ENCODE measurements at regions not wholly inside any gene's neighbourhood (a gene's known extent, or its start where the extent isn't known, plus 50 kb on each side); places are given as distances from the start of the nearest gene placed in this dataset.

DNA sequence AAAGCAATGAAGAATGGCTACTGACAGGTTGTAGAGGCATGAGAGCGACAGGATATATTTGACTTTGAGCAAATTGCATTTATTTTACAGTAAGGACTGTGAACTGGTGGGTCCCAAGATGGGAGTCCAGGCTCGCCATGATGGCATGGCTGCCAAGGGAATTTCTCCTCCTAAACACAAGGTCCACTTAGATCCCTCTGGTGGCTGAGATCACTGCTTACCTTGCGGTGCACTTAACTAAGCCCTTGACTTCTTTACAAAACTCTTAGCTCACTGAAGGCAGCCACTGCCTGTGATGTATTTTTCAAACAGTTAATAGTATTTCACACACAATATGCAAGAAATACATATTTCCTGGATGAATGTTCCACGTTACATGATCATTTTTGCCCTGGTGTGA, 50.3 kb upstream of the SORBS2 start:
- no peak for DNase-seq

DNA sequence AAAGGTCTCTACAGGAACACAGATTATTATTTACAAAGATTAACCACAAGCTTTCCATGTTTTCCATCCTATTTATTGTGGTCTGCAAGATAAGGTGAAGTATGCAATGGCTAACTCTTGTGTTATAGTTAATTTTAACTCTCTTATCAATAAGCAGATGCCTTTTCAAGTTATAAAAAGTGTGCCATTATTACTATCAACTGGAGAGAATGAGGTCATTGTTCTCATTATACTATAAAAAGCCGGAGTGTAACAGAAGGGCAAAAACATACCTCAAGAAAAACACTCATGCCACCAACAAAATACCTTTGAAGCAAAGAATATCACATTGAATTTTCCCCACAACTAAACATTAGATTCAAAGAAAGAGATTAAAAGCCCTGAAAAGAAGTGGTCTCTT, 52.0 kb upstream of the SORBS2 start:
- DNase-seq, result no peak

DNA sequence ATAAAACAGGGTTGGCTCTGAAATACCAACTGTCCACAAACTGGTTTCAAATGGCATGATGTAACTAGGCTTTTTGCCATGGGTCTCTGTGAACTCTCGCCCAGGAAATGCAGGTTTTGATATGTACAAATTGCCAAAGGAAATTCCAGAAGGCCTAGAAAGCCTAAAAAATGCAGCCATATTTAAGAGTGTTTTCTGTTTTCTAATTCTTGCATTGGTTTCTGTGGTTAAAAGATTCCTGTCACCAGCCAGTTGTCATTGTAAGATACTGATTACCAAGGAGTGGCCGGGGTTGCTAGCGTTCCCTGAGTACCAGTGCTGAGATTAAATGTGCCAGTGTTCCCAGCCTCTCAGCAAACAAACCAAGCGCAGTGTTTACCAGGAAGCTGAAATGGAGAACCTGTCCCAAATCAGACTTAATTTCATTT, 53.9 kb upstream of the SORBS2 start:
- DNase-seq, result no peak

DNA sequence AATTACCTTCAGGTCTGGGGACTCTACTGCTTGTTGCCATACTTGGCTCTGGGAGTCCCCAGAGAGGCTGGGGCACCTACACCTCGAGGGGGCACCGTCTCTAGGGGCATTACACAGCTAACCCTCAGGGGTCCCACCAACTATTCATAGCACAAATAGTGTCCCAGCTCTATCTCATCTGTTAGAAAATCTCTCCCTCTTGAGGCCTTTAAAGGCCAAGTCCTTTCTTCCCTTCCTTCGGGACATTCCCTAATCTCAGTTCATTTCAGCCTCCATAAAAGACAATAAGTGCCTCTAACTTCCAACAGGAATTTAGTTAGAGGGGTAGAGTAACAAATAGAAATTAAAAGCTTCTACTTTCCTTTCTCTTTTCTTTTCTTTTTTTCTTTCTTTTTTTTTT, 55.8 kb upstream of the SORBS2 start:
- no peak for DNase-seq

DNA sequence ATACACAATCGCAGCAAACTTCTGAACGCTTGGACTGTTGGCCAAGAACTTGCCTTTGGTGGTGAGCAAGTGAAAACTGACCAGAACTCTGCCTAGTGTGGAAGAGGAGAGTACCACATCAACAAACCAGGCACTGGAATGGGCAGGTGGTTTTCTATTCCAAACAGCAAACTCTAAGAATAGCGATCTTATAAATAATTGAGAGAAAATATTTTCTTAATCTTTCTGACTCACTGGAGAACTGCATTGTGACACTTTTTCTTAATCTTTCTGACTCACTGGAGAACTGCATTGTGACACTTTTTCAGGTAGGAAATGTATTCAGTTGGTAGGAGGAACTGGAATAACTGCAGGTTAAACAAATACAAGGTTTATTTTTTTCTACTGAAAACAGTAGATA, 57.0 kb upstream of the SORBS2 start:
- no peak for DNase-seq

DNA sequence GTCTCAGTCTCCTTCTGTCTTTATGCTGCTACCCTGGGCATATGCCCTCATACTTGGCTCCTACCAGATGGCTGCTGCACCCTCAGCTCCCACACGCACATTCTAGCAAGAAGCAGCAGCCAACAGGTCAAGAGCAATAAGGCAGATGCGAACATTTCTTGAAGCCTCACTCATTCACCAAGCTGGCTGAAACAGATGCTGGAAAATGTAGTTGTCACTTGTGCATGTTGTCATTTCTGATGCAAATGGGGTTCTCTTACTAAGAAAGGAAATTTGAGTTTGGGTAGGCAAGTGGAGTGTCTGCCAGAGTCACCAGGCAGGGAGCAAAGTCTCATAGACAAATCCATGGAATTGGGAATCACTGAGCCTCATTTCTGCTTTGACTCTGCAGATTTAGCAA, 57.4 kb upstream of the SORBS2 start:
- no peak for DNase-seq

DNA sequence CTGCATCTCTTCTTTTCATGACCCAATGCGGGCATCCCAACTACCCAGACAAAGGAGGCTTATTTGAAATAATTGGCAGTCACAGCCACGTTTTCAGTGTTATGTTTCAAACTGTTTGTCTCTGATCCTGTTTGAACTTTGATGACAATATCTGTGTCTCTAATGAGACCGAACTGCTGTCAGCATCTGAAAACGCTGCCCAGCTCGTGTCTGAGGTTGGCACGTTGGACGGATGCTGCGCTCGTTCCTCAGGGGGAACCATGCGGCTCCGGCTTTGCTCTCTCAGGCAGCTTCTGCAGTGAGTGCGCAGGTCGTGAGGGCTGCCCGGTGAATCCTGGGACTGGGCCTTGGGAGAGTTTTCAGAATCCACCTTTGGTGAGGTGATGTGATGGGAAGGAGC, 58.4 kb upstream of the SORBS2 start:
- DNase-seq, result no peak

DNA sequence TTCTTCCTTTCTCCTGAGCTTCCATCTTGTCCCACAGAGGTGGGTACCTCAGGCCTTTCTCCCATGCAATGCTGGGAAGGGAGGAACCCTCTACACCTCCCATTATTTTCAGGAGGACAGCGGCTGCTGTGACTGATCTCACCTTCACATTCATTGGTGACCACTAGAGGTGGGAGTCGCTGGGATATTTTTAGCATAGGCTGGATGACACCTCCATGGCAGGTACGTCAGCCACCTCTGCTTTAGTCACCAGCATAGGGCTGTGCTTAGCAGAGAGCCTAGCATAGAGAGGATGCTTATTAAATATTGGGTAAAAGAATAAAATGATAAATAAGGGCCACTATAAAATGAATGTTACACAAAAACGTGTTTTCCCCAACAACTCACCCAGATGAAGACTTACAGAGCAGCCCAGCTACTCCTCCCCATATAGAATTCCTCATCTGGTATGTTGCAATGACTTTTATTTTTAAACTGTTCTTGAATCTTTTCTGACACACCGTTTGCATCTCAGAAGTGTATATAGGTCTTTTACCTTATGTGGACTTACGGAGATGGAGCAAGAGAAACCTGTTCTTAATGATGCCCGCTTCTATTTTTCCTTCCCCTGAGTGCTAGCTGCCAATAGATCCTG, 60.9 kb upstream of the SORBS2 start:
- no peak for DNase-seq

DNA sequence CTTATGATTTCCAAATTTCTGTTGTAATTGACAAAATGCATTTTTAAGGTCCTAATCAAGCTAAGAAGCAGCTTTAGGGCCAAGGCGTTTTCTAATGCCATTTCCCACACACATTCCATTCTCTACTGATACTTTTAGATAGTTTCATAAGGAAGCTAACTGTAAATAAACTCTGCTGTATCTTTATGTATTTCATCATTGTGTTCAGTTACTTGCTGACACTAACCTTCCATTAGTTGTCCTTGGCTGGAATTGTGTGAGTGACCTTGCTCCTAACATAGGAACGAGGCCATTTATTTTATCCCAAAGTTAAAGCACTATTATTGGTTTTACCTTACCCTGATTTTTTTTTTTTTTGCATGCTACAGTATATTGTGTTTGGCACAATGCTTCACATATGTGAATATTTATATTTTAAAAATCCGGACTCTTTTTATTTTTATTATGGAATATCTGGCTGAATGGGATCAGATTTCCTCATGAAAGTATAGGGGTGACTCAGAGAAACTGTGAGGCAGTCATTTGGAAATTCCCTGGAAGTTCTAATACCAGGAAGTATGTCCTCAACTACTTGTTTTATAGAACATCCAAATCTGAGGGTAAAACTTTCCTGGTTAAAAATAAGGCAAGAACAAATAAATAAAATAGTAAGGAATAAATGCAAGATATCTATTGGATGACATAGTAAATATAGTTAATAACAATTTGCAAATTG, 62.7 kb upstream of the SORBS2 start:
- DNase-seq, result no peak

DNA sequence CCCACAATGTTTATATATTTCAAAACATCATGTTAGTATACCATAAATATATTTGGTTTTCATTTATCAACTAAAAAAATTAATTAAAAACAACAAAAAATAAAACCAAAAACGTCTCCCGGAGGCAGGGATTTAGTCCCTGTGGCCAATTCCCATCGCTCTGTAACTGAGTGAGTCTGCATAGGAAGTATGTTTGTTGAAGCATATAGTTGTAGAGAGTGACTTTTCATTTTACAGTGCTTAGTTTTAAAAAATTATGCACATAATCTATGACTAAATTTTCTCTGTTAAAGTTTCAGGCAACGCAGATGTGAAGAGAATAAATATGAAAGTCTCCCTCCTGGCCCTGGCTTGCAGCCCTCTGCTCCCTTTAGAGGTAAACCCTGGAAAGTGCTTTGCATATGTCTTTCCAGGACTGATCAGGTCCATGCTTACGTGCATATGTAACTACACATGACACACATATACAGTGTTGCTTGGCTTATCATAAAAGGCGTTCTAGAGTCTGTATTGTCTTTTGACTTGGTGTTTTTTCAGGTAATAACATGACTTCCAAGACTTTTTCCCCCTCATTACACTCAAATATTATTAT, 63.4 kb upstream of the SORBS2 start:
- DNase-seq, result no peak

DNA sequence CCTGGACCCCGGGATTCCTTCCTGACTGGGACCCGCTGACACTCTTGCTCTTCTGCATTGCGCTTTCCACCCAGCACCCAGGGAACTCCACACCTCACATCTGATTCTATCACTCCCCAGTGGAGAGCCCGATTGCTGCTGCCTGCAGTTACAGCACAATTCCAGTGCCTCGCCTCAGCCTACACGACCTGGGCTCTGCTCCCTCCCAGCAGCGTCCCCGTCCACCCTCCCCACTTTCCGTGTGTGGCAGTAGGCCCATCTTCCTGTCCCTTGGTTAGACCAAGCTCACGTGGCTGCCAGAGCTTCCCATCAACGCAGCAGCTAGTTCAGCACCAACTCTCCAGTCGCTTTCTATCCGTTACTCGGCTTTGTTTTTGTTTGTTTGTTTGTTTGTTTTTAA, 66.6 kb upstream of the SORBS2 start:
- no peak for DNase-seq

DNA sequence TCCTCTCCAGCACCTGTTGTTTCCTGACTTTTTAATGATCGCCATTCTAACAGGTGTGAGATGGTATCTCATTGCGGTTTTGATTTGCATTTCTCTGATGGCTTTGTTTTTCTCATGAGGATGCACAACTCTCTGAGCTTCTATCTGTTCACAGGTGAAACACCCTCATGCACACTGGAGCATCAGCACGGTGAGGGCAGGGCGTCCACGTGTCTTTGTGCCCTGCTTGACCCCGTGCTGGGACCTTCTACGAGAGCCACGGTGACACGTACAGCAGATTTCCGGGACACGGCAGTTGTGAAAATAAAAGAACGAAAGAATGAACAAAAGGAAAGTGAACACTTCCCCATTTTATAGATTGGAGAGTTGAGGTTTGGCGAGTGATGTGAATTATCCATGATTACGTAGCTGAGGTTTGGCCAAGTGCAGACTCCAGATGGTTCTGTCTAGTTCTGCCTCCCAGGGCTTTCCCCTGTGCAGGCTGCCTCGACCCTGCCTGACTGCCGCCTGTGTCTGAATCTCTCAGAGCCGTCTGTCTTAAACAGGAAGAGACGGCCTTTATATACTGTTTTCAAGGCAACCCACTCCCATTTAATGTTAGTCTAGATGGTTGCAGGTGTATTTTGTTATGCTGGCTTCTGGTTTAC, 67.8 kb upstream of the SORBS2 start:
- no peak for DNase-seq

DNA sequence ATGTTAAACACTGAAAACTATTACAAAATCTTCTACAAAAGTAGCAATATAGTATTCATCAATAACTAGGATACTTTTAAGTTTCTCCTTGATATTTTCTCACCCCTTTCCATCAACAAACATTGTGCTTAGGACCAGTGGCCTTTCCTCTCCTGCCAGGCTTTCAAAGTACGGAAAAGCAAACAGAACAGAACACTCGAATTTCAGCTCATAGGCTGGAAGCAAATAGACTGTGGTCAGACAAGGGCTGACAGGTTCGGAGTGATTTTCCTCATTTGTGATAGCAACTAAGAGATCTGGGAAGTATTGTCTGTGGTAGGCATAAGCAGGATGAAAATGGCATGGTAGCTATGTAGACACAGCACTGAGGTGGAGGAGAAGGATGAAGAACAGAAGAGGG, 68.6 kb upstream of the SORBS2 start:
- DNase-seq, result no peak

DNA sequence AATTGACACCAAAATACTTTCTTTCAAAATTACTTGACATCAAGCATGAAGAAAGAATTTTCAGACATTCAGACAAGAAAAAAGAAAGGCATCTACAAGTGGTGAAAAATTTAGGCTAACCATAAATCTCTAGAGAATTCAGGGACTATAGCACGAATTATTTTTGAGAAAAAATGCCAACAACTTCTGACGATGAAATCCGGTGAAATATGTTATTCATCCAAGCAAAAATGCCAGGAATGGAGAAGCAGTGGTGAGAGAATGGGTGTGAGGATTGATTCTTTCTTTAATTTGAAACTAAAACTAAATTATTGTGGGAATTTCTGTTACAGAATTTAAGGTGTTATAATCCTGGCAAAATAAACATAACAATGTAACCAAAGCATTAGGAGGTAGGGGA, 69.4 kb upstream of the SORBS2 start:
- no peak for DNase-seq

DNA sequence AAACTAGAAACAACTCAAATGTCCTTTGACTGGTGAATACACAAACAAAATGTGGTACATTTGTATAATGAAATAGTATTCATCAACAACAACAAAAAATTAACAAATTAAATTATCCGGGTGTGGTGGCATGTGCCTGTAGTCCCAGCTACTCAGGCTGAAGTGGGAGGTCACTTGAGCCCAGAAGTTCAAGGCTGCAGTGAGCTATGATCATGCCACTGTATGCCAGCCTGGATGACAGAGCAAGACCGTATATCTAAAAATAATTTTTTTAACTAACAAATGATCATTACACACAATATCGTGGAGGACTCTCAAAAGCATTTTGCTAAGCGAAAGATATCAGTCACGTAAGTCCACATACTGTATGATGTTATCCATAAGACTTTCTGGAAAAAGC, 71.6 kb upstream of the SORBS2 start:
- no peak for DNase-seq

DNA sequence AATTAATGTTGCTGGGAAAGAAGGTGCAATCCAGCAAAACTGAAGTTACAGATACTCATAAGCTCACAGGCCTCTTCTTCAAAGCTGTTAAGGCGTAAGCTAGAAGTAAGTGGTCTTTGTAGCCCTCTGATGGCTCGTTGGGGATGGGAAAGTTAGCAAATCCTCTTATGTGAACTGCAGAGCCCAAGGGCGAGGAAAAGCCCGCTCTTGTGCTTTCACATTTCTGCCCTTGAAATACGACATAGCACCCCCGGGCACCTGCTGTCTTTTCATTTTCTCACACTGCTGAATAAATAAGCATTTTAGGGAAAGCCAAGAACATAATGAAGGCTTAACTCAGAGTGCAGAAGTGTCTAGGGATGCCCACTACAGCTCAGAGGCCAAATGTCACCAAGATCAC, 73.1 kb upstream of the SORBS2 start:
- DNase-seq, result no peak

DNA sequence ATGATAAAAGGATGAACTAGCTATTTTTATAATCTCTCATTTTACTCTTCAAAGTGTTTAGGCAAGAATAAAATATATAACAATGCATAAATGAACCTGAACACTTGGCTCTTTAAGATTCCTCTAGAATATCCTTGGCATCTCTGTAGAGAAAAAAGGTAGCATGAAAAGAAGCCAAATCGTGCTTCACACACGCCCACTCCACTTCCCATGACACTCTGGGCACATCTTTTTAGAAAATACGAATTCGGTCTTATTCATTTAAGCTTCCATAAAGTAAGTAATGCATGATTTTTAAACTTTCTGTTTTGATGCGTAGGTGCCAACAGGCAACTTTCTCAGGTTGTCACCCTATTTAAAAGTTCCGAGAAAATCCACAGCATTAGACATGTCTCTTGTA, 73.6 kb upstream of the SORBS2 start:
- no peak for DNase-seq

DNA sequence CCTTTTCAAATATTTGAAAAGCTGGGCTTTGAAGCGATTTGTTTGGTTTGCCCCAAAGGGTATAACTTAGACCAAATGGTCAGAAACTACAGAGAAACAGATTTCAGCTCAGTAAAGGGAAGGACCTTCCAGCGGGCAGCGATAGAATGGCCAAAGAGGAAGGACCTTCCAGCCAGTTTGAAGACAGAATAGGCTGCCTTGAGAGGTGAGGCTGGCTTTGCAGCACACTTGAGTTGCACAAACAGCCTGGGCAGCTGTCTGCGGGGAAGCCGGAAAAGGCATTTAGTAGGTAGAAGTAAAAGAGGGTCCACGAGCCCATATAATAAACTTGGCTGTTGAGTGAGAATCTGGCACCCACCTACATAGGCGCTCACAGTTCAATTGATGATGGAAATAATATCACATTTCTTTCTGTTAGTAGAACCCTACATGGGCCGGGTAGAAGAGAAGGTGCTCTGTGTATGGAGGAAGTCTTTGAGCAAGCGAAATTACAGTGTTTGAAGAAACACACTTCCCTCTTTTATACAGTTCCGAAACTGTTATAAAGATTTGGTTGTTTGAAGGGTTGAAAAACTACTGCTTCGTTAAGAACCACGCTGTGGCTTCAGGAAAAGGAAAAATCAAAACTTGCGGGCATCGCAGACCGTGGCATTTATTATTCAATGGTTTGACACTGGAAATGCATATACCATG, 75.0 kb upstream of the SORBS2 start:
- DNase-seq, result no peak

DNA sequence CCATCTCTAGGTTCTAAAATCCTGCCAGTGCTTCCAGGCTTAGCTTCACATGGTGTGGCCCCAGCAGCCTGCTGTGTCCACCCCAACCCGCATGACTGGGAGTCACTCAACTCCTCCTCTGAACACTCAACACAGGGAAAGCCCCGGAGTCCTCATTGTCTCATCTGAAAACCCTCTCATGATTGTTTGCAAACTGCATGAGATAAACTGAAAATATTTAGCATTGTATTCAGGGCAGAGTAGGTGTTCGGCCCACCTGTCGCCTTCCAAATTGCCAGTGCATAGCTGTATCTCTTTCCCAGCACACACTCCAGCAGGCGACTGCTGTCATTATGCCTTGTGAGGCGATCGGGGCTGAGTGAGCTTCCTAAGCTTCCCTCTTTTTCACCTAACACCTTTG, 76.7 kb upstream of the SORBS2 start:
- no peak for DNase-seq

DNA sequence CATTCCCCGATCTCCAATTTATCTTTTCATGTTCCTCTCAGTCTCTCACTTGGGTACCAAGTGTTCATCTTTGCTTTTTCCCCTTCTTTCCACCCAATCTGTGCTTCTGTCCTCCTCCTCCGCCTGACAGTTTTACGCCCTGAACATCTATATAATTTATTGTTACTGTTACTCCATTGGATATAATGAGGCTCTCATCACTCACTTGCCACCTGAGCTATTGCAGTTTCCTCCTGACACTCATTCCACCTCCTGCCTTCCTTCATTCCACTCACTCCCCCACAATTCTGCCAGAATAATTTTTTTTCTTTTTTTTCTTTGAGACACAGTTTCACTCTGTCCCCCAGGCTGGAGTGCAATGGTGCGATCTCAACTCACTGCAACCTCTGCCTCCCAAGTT, 77.6 kb upstream of the SORBS2 start:
- DNase-seq, result no peak

DNA sequence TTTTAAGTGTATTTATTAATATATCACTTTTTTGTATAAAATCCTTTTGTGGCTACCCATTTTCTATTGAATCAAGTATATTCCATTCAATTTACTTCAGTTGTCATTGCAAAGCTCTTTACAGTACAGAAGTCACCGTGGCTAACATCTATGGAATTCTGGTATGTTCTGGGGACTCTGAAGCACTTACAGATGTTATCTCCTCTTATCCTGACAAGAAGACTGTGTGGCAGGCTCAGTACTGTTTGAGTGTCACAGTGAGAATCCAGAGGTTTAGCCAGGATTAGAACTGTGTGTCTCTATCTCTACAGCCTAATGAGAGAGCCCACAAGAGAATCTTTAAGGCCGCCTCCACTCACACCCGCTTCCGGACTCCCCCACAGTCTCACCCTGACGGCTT, 78.2 kb upstream of the SORBS2 start:
- DNase-seq, result no peak

DNA sequence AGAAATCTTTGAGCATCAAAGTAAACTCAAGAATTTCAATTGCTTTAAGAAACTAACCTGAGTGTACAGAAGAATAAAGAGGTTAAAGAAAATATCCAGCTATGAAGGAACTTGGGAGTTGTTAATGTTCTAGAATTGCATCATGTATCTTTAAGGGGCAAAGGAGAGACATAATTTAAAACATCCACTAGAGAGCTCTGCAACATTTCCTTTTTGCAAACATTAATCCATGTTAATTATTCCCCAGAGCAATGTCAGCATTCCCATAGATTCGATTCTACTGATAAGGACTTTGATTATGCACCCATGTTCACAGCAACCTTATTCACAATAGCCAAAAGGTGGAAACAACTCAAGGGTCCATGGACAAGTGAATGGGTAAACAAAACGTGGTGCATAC, 80.2 kb upstream of the SORBS2 start:
- no peak for DNase-seq

DNA sequence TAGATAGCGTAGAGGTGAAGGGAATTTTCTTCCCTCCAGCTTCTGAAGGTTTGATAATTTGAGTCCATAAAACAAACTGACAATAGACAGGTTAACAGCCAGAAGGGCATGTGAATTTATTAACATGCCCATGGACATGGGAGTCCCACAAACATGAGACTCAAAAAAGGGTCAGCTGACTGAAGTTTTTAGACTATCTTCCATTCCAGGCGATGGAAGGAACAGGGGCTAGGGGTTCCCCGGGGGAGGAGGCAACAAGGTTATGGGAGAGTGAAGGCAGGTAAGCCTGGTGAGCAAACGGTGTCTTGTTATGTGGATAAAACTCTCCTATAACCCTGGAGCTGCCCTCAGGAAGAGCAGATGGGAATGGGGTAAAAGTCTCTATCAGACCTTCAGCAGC, 81.5 kb upstream of the SORBS2 start:
- no peak for DNase-seq

DNA sequence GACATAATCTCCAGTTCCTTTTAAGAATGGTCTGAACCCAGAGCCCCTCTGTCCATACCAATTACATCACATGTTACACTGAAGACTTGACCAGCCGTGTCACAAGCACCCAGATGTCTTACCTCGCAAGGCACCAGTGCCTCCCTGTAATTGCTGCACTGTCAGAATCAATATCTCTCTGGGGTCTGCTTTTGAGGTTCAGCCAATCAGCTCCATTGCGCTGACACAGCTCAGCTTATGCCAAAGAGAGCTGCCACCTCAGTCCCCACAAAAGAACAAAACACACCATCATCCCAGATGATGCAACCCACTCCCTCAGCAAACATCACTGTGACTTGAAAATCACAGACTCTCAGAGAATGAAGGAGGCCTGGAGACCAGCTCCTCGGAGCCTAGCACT, 82.5 kb upstream of the SORBS2 start:
- DNase-seq, result no peak

All from NCI-H1930 (cell line).